ENCODE measurements at regions not wholly inside any gene's neighbourhood (a gene's known extent, or its start where the extent isn't known, plus 50 kb on each side); places are given as distances from the start of the nearest gene placed in this dataset.

GRCh38 chr15:69908590-69909420, 188.9 kb downstream of the TLE3 start:
- no peak for TF ChIP-seq EZH2phosphoT487 (IDR thresholded peaks at IDR 0.05; ENCODE audit: borderline replicate concordance, low read depth)
- no peak for TF ChIP-seq USF2 (IDR thresholded peaks at IDR 0.05; ENCODE audit: borderline replicate concordance, low read depth, low read length)
- no peak for TF ChIP-seq SIN3A (IDR thresholded peaks at IDR 0.05; ENCODE audit: borderline replicate concordance, low read depth, low read length)
- TF ChIP-seq RFX5 (IDR thresholded peaks at IDR 0.05; ENCODE audit: low read length) = no peak
- TF ChIP-seq TAF1 (IDR thresholded peaks at IDR 0.05; ENCODE audit: borderline replicate concordance, low read depth, low read length) = no peak
- TF ChIP-seq MAX (IDR thresholded peaks at IDR 0.05; ENCODE audit: low read depth) = no peak
- no peak for TF ChIP-seq RCOR1 (IDR thresholded peaks at IDR 0.05; ENCODE audit: low read length)
- TF ChIP-seq USF1 (IDR thresholded peaks at IDR 0.05; ENCODE audit: borderline replicate concordance, low read depth) = no peak
- TF ChIP-seq ELF1 (IDR thresholded peaks at IDR 0.05) = no peak
- no peak for TF ChIP-seq REST (IDR thresholded peaks at IDR 0.05; ENCODE audit: low read depth, low read length)
- no peak for TF ChIP-seq POLR2AphosphoS5 (IDR thresholded peaks at IDR 0.05; ENCODE audit: low read depth, low read length)
- no peak for TF ChIP-seq CTCF (IDR thresholded peaks at IDR 0.05)
- TF ChIP-seq MXI1 (IDR thresholded peaks at IDR 0.05; ENCODE audit: low read depth, low read length) = no peak

Measured in SK-N-SH (cell line).